ENCODE measurements at regions not wholly inside any gene's neighbourhood (a gene's known extent, or its start where the extent isn't known, plus 50 kb on each side); places are given as distances from the start of the nearest gene placed in this dataset.
"Not testable (repeated sequence)": the region's sequence is repeated elsewhere in the genome, so short reads cannot be mapped to it uniquely, and the experiment has no call there.

DNA sequence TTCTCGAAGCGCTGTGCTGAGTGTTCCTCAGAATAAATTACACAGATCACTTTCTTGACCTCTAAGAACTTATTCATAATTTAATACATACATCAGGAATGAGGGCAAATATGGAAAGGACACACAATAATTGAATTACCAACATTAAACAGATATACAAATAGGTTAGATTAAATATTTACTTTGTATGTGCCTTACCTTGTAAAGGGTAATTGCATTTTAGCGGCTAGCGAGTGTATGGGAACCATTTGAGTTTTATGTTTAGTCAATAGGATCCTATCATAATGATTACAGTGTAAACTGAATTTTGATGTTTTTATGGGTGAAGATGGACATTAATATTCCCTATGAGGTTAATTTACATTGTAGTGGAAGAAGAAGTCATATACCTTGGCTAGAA lies 1187.1 kb upstream of the WWC1 start:
- no peaks in the 10 kb centered on the region for H4K20me1 ChIP-seq (ENCODE audit: insufficient read depth, poor library complexity, severe bottlenecking)
- no peak overlapping the region for H3K4me2 ChIP-seq
- H3K27ac ChIP-seq, result no peak overlapping the region
- H3K9me2 ChIP-seq (replicated peaks; ENCODE audit: insufficient read depth), result no peaks in the 10 kb centered on the region
- no peaks in the 10 kb centered on the region for H3K4me1 ChIP-seq (ENCODE audit: insufficient read depth)
- no peaks in the 10 kb centered on the region for H3K9me3 ChIP-seq (ENCODE audit: low read depth)
- no peak overlapping the region for H2AFZ ChIP-seq
- DNase-seq (ENCODE audit: low spot score), result no peak
- H3K27me3 ChIP-seq, result no peaks in the 10 kb centered on the region
- no peak overlapping the region for H3K4me3 ChIP-seq
- no peaks in the 10 kb centered on the region for H3K79me2 ChIP-seq
- no peaks in the 10 kb centered on the region for H3K36me3 ChIP-seq (replicated peaks; ENCODE audit: insufficient read depth, low read depth)
- TF ChIP-seq, protein P1, sequence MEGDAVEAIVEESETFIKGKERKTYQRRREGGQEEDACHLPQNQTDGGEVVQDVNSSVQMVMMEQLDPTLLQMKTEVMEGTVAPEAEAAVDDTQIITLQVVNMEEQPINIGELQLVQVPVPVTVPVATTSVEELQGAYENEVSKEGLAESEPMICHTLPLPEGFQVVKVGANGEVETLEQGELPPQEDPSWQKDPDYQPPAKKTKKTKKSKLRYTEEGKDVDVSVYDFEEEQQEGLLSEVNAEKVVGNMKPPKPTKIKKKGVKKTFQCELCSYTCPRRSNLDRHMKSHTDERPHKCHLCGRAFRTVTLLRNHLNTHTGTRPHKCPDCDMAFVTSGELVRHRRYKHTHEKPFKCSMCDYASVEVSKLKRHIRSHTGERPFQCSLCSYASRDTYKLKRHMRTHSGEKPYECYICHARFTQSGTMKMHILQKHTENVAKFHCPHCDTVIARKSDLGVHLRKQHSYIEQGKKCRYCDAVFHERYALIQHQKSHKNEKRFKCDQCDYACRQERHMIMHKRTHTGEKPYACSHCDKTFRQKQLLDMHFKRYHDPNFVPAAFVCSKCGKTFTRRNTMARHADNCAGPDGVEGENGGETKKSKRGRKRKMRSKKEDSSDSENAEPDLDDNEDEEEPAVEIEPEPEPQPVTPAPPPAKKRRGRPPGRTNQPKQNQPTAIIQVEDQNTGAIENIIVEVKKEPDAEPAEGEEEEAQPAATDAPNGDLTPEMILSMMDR (IDR thresholded peaks at IDR 0.05; ENCODE audit: poor library complexity), result no peak
- TF ChIP-seq EZH2phosphoT487 (IDR thresholded peaks at IDR 0.05; ENCODE audit: low read depth, severe bottlenecking, unreplicated experiment) (no peak), EZH2 (IDR thresholded peaks at IDR 0.05; ENCODE audit: borderline replicate concordance) (no peak)
- WGBS (ENCODE audit: low lambda C conversion rate, missing lambda C conversion rate), result 80% methylated on average over 4 of the region's 4 CpGs

DNA sequence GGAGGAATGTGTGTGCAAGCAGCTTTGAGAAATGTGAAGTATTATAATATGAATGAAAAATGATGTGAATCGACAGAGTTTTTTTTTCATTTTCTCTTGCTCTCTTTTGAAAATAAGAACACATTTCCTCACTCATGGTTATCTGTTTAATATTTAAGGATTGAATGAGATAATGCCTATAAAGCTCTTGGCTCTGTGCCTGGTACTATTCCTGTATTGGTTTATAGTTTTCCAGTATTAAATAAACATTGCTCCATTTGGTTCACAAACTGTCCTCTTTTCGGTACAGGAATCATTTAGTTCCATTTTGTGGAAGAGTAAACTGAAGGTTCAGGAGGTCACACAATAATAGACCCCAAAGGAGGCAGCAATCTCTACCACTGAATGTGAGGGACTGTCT lies 1185.5 kb upstream of the WWC1 start:
- 71% methylated on average over 2 of the region's 2 CpGs for WGBS (ENCODE audit: low lambda C conversion rate, missing lambda C conversion rate)

GRCh38 chr5:167107684-167108083 lies 1183.8 kb upstream of the WWC1 start:
- 67% methylated on average over 4 of the region's 4 CpGs for whole genome bisulfite sequencing (ENCODE audit: low lambda C conversion rate, missing lambda C conversion rate)
- Histone ChIP-seq H3K79me2 (no peaks in the 10 kb centered on the region), H3K27ac (peak overlapping the region; percentile 23), H4K20me1 (ENCODE audit: insufficient read depth, poor library complexity, severe bottlenecking) (no peaks in the 10 kb centered on the region), H3K27me3 (no peaks in the 10 kb centered on the region), H3K4me3 (no peak overlapping the region), H3K9me2 (replicated peaks; ENCODE audit: insufficient read depth) (no peaks in the 10 kb centered on the region), H3K4me1 (ENCODE audit: insufficient read depth) (no peaks in the 10 kb centered on the region), H3K36me3 (replicated peaks; ENCODE audit: insufficient read depth, low read depth) (no peaks in the 10 kb centered on the region), H3K9me3 (ENCODE audit: low read depth) (no peaks in the 10 kb centered on the region), H2AFZ (no peak overlapping the region), H3K4me2 (peak overlapping the region; percentile 27)
- DNase-seq (ENCODE audit: low spot score), result peak; percentile 10
- TF ChIP-seq EZH2phosphoT487 (IDR thresholded peaks at IDR 0.05; ENCODE audit: low read depth, severe bottlenecking, unreplicated experiment) (no peak), EZH2 (IDR thresholded peaks at IDR 0.05; ENCODE audit: borderline replicate concordance) (no peak)
- TF ChIP-seq, protein P1 (IDR thresholded peaks at IDR 0.05; ENCODE audit: poor library complexity), result no peak

More for the DNA sequence above, 1185.5 kb upstream of the WWC1 start:
- H3K4me3 ChIP-seq, result no peak overlapping the region
- no peaks in the 10 kb centered on the region for H3K36me3 ChIP-seq (replicated peaks; ENCODE audit: insufficient read depth, low read depth)
- H3K9me3 ChIP-seq (ENCODE audit: low read depth), result no peaks in the 10 kb centered on the region
- no peak for TF ChIP-seq EZH2 (IDR thresholded peaks at IDR 0.05; ENCODE audit: borderline replicate concordance)
- no peak for TF ChIP-seq EZH2phosphoT487 (IDR thresholded peaks at IDR 0.05; ENCODE audit: low read depth, severe bottlenecking, unreplicated experiment)
- TF ChIP-seq, protein P1 (IDR thresholded peaks at IDR 0.05; ENCODE audit: poor library complexity), result no peak
- H3K27ac ChIP-seq, result no peak overlapping the region
- DNase-seq (ENCODE audit: low spot score), result no peak
- no peaks in the 10 kb centered on the region for H3K79me2 ChIP-seq
- no peaks in the 10 kb centered on the region for H3K27me3 ChIP-seq
- H2AFZ ChIP-seq, result no peak overlapping the region
- no peaks in the 10 kb centered on the region for H4K20me1 ChIP-seq (ENCODE audit: insufficient read depth, poor library complexity, severe bottlenecking)
- H3K9me2 ChIP-seq (replicated peaks; ENCODE audit: insufficient read depth), result no peaks in the 10 kb centered on the region
- no peaks in the 10 kb centered on the region for H3K4me1 ChIP-seq (ENCODE audit: insufficient read depth)
- H3K4me2 ChIP-seq, result no peak overlapping the region

- not testable (repeated sequence) for H2AFZ ChIP-seq; H3K27me3 ChIP-seq; H3K36me3 ChIP-seq (replicated peaks; ENCODE audit: insufficient read depth, low read depth); H3K4me1 ChIP-seq (ENCODE audit: insufficient read depth); DNase-seq (ENCODE audit: low spot score); H3K27ac ChIP-seq; H3K4me3 ChIP-seq; H4K20me1 ChIP-seq (ENCODE audit: insufficient read depth, poor library complexity, severe bottlenecking); H3K4me2 ChIP-seq; H3K9me2 ChIP-seq (replicated peaks; ENCODE audit: insufficient read depth); H3K9me3 ChIP-seq (ENCODE audit: low read depth); H3K79me2 ChIP-seq
- 86% methylated on average over 9 of the region's 9 CpGs for WGBS (ENCODE audit: low lambda C conversion rate, missing lambda C conversion rate)
Observed at GRCh38 chr5:167108266-167108665, 1183.2 kb upstream of the WWC1 start.

Measured in hepatocyte (in vitro differentiated cells).